ENCODE measurements at regions not wholly inside any gene's neighbourhood (a gene's known extent, or its start where the extent isn't known, plus 50 kb on each side); places are given as distances from the start of the nearest gene placed in this dataset.

GRCh38 chr12:114774699-114775098 is 90.7 kb upstream of the TBX3 start:
- TF ChIP-seq, protein P1, sequence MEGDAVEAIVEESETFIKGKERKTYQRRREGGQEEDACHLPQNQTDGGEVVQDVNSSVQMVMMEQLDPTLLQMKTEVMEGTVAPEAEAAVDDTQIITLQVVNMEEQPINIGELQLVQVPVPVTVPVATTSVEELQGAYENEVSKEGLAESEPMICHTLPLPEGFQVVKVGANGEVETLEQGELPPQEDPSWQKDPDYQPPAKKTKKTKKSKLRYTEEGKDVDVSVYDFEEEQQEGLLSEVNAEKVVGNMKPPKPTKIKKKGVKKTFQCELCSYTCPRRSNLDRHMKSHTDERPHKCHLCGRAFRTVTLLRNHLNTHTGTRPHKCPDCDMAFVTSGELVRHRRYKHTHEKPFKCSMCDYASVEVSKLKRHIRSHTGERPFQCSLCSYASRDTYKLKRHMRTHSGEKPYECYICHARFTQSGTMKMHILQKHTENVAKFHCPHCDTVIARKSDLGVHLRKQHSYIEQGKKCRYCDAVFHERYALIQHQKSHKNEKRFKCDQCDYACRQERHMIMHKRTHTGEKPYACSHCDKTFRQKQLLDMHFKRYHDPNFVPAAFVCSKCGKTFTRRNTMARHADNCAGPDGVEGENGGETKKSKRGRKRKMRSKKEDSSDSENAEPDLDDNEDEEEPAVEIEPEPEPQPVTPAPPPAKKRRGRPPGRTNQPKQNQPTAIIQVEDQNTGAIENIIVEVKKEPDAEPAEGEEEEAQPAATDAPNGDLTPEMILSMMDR (IDR thresholded peaks at IDR 0.05 in 4 of 5, conservative IDR thresholded peaks at IDR 0.05 in 1 of 5), result no peak
- no peak for TF ChIP-seq POLR2A (IDR thresholded peaks at IDR 0.05)

Measured in gastrocnemius medialis (tissue), 4 donors.